MM.1S (cell line): ENCODE measurements at regions not wholly inside any gene's neighbourhood (a gene's known extent, or its start where the extent isn't known, plus 50 kb on each side); places are given as distances from the start of the nearest gene placed in this dataset.

Experiments used
- DNase-seq: peaks from one replicate; pipeline ENCODE4 v3.0.0-alpha.2; 2015
- H2AFZ ChIP-seq: fragments of 300-600 bp; sonication (generic); 2 replicates; pipeline ENCODE4 v1.6.0; 2016; ENCODE audit warnings: antibody characterized with exemption, low read length
- H3F3A ChIP-seq: fragments of 300-600 bp; sonication (generic); 2 replicates; pipeline ENCODE4 v1.6.1; 2016; ENCODE audit warnings: mild to moderate bottlenecking, antibody characterized with exemption, low read length, moderate library complexity, mixed read lengths; ENCODE audit not compliant: insufficient read depth
- H3K27ac ChIP-seq: fragments of 300-600 bp; sonication (generic); 2 replicates; pipeline ENCODE4 v1.5.1; 2016; ENCODE audit warnings: mild to moderate bottlenecking, low read length
- H3K27me3 ChIP-seq: fragments of 300-600 bp; sonication (generic); replicated peaks from 2 replicates; pipeline ENCODE4 v1.6.0; 2016; ENCODE audit warnings: low read length; ENCODE audit not compliant: insufficient read depth
- H3K36me3 ChIP-seq: fragments of 300-600 bp; sonication (generic); replicated peaks from 2 replicates; pipeline ENCODE4 v1.6.1; 2016; ENCODE audit warnings: mild to moderate bottlenecking, low read length, mixed read lengths; ENCODE audit not compliant: insufficient read depth
- H3K4me1 ChIP-seq: fragments of 300-600 bp; sonication (generic); 2 replicates; pipeline ENCODE4 v1.6.1; 2016; ENCODE audit warnings: low read length, mixed read lengths
- H3K4me2 ChIP-seq: fragments of 300-600 bp; sonication (generic); 2 replicates; pipeline ENCODE4 v1.6.0; 2016; ENCODE audit warnings: low read depth, low read length
- H3K4me3 ChIP-seq: fragments of 300-600 bp; sonication (generic); 2 replicates; pipeline ENCODE4 v1.5.1; 2016; ENCODE audit warnings: low read length, mixed read lengths
- H3K79me2 ChIP-seq: fragments of 300-600 bp; sonication (generic); 2 replicates; pipeline ENCODE4 v1.6.1; 2016; ENCODE audit warnings: mixed run types, low read length, mixed read lengths
- H3K9ac ChIP-seq: fragments of 300-600 bp; sonication (generic); 2 replicates; pipeline ENCODE4 v1.6.1; 2016; ENCODE audit warnings: low read length, mixed read lengths
- H3K9me2 ChIP-seq: fragments of 300-600 bp; sonication (generic); replicated peaks from 2 replicates; pipeline ENCODE4 v1.6.1; 2016; ENCODE audit warnings: mild to moderate bottlenecking, low read length, mixed read lengths; ENCODE audit not compliant: insufficient read depth
- H3K9me3 ChIP-seq: fragments of 300-600 bp; sonication (generic); replicated peaks from 2 replicates; pipeline ENCODE4 v1.6.1; 2016; ENCODE audit warnings: mild to moderate bottlenecking, low read length, mixed read lengths; ENCODE audit not compliant: insufficient read depth
- H4K20me1 ChIP-seq: fragments of 300-600 bp; sonication (generic); 2 replicates; pipeline ENCODE4 v1.6.1; 2016; ENCODE audit warnings: mild to moderate bottlenecking, low read length, moderate library complexity, mixed read lengths; ENCODE audit not compliant: insufficient read depth
- EZH2 ChIP-seq: fragments of 300-600 bp; sonication (generic); optimal IDR thresholded peaks from 2 replicates; pipeline ENCODE3; 2017; ENCODE audit warnings: low read depth, mild to moderate bottlenecking, antibody characterized with exemption, low read length, mixed read lengths
- EZH2phosphoT487 ChIP-seq: fragments of 300-600 bp; sonication (generic); IDR thresholded peaks from 2 replicates; pipeline ENCODE4 v1.6.1; 2018; ENCODE audit warnings: antibody characterized with exemption, low read length
- TF ChIP-seq, protein P1 (sequence below): fragments of 300-600 bp; sonication (generic); IDR thresholded peaks from 2 replicates; pipeline ENCODE4 v1.5.1; 2016; ENCODE audit warnings: antibody characterized with exemption, low read length, mixed read lengths

DNA sequence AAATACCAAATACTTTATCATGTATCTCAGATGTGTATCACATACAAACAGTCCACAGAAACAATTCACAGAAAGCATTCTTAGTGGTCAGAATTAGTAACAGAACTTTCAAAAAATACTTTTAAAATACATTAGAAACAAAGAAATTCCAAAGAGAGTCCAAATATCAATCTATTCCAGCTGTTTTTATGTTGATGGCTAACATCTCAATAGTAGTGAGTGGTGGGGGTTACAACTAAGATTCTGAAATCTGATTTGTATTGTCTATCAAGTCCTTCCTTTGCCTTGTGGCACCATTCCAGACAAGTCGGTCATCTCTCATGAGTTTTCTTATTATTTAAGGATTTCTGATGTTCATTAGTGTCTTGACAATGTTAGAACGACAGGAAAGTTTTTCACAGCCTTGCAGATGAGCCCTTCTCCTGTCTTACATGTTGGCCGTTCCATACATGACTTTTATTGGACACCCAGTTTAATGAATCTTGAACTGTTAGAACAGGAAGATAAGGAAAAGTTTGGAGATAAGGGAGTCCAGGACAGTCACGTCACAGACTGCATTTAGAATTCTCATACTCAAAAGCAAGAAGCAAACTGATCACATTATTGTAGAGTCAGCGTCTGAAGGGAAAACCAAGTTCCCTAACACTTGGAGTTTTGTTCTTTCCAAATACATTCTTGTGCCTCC is 410.3 kb downstream of the PID1 start:
- no peaks in the 10 kb centered on the region for H3K36me3 ChIP-seq
- H2AFZ ChIP-seq, result no peak overlapping the region
- no peak overlapping the region for H3K4me2 ChIP-seq
- H3K9me3 ChIP-seq, result no peaks in the 10 kb centered on the region
- no peak overlapping the region for H3K4me3 ChIP-seq
- H3K4me1 ChIP-seq, result no peaks in the 10 kb centered on the region
- no peaks in the 10 kb centered on the region for H3K79me2 ChIP-seq
- no peaks in the 10 kb centered on the region for H3K27me3 ChIP-seq
- no peak for TF ChIP-seq EZH2phosphoT487
- no peak for TF ChIP-seq EZH2
- TF ChIP-seq, protein P1, sequence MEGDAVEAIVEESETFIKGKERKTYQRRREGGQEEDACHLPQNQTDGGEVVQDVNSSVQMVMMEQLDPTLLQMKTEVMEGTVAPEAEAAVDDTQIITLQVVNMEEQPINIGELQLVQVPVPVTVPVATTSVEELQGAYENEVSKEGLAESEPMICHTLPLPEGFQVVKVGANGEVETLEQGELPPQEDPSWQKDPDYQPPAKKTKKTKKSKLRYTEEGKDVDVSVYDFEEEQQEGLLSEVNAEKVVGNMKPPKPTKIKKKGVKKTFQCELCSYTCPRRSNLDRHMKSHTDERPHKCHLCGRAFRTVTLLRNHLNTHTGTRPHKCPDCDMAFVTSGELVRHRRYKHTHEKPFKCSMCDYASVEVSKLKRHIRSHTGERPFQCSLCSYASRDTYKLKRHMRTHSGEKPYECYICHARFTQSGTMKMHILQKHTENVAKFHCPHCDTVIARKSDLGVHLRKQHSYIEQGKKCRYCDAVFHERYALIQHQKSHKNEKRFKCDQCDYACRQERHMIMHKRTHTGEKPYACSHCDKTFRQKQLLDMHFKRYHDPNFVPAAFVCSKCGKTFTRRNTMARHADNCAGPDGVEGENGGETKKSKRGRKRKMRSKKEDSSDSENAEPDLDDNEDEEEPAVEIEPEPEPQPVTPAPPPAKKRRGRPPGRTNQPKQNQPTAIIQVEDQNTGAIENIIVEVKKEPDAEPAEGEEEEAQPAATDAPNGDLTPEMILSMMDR, result no peak
- no peaks in the 10 kb centered on the region for H3F3A ChIP-seq
- no peak overlapping the region for H3K27ac ChIP-seq
- H3K9me2 ChIP-seq, result no peaks in the 10 kb centered on the region
- no peak overlapping the region for H3K9ac ChIP-seq
- DNase-seq, result no peak
- no peaks in the 10 kb centered on the region for H4K20me1 ChIP-seq

DNA sequence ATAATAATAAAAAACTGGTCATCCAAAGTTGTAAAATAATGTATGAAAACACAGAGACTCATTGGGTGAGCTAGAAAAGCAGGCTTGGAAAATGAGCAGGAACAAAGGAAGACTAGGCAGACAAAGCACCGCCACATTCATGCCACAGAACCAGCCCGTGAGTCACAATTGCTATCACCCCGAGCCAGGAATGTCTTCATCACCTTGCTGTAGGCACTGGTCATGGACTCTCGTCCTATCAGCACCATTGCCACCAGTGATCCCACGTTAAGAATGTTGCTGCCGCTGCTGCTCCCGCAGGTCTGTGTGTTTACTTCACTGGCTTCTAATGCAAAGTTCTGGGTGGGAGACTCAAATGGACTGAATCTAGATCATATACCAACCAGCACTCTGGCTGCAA is 417.9 kb downstream of the PID1 start:
- Histone ChIP-seq H3F3A (no peaks in the 10 kb centered on the region), H3K27ac (no peak overlapping the region), H3K4me3 (no peak overlapping the region), H3K9ac (no peak overlapping the region), H3K4me2 (no peak overlapping the region), H3K79me2 (no peaks in the 10 kb centered on the region), H4K20me1 (no peaks in the 10 kb centered on the region), H3K36me3 (no peaks in the 10 kb centered on the region), H2AFZ (no peak overlapping the region), H3K4me1 (no peaks in the 10 kb centered on the region), H3K27me3 (no peaks in the 10 kb centered on the region), H3K9me3 (no peaks in the 10 kb centered on the region), H3K9me2 (no peaks in the 10 kb centered on the region)
- no peak for DNase-seq
- TF ChIP-seq EZH2 (no peak), EZH2phosphoT487 (no peak)
- TF ChIP-seq, protein P1, result no peak

- Histone ChIP-seq H4K20me1 (no peaks in the 10 kb centered on the region), H3K9me3 (no peaks in the 10 kb centered on the region), H2AFZ (no peak overlapping the region), H3K9ac (no peak overlapping the region), H3K4me1 (no peaks in the 10 kb centered on the region), H3K4me2 (no peak overlapping the region), H3K4me3 (no peak overlapping the region), H3K27me3 (no peaks in the 10 kb centered on the region), H3F3A (no peaks in the 10 kb centered on the region), H3K36me3 (no peaks in the 10 kb centered on the region), H3K79me2 (no peaks in the 10 kb centered on the region), H3K9me2 (no peaks in the 10 kb centered on the region), H3K27ac (no peak overlapping the region)
- TF ChIP-seq, protein P1, result no peak
- TF ChIP-seq EZH2phosphoT487, result no peak
- TF ChIP-seq EZH2, result no peak
- no peak for DNase-seq
Measured at GRCh38 chr2:228848638-228849037, 422.4 kb downstream of the PID1 start.
